Fibroblast of villous mesenchyme (primary cell): ENCODE measurements at regions not wholly inside any gene's neighbourhood (a gene's known extent, or its start where the extent isn't known, plus 50 kb on each side); places are given as distances from the start of the nearest gene placed in this dataset.

Experiments
- DNase-seq: peaks from one replicate; pipeline ENCODE4 v3.0.0-alpha.2; 2010; ENCODE audit warnings: low read depth
- H3K4me3 ChIP-seq: 2 replicates; pipeline ENCODE4 v1.5.1; 2011; ENCODE audit warnings: low read depth, mild to moderate bottlenecking, low read length
- CTCF ChIP-seq: IDR thresholded peaks from 2 replicates; pipeline ENCODE4 v1.5.1; 2012; ENCODE audit warnings: low read depth, mild to moderate bottlenecking, low read length; ENCODE audit not compliant: insufficient read depth

DNA sequence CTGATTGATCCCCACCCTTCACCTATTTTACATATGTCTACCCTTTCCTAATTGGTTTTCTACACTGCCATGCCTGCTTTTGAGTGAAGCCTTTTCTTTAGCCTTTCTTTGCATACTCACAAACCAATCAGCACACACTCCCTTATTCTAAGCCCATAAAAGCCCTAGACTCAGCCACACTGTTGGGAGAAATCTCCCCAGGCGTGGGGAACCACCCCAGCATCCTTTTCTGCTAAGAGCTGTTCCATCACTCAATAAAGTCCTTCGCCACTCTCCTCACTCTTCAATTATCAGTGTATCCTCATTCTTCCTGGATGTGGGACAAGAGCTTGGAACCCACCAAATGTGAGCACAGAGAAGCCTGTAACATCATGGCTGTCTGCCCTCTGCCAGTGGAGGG, 343.6 kb downstream of the SLITRK1 start:
- no peak overlapping the region for H3K4me3 ChIP-seq
- no peak for TF ChIP-seq CTCF
- no peak for DNase-seq

DNA sequence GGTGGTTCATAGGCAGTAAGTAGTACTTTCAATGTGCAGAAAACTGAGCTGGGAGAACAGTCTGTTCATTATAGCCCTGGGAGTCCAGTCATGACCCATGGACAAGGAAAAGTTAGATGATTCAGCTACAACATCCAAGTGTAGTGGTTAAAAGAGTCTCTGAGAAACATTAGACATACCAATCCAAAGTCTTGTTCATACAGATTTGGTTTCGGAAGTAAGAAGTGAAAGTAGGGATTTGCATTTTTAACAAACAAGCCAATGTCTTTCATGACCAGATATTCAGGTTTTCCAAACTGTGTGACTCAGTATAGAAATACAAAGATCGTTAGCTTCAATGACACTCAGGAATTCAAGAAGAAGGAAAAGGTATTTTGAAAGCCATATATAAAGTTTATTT, 345.3 kb downstream of the SLITRK1 start:
- H3K4me3 ChIP-seq, result no peak overlapping the region
- no peak for TF ChIP-seq CTCF
- DNase-seq, result no peak

- H3K4me3 ChIP-seq, result no peak overlapping the region
- TF ChIP-seq CTCF, result no peak
- DNase-seq, result no peak
These were observed 346.1 kb downstream of the SLITRK1 start for GRCh38 chr13:83536153-83536552.

GRCh38 chr13:83532809-83533208, 349.5 kb downstream of the SLITRK1 start:
- no peak for DNase-seq
- TF ChIP-seq CTCF, result no peak
- no peak overlapping the region for H3K4me3 ChIP-seq

DNA sequence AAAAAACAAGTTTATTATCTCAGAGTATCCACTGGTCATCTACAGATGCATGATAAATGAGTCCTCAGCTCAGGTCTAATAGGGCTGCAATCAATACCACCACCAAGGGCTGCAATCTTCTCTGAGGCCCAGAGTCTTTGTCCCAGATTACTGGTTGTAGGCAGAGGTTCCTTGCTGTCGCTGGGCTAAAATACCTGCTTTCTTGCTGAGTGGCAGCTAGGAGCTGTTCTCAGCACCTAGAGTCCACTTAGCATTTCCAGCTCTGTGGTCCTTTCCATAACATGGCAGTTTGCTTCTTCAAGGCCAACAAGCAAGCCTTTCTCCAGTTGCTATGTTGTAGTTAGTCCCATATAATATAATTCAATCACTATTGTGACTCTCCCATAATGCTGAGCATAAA, 351.3 kb downstream of the SLITRK1 start:
- TF ChIP-seq CTCF, result no peak
- no peak for DNase-seq
- H3K4me3 ChIP-seq, result no peak overlapping the region

DNA sequence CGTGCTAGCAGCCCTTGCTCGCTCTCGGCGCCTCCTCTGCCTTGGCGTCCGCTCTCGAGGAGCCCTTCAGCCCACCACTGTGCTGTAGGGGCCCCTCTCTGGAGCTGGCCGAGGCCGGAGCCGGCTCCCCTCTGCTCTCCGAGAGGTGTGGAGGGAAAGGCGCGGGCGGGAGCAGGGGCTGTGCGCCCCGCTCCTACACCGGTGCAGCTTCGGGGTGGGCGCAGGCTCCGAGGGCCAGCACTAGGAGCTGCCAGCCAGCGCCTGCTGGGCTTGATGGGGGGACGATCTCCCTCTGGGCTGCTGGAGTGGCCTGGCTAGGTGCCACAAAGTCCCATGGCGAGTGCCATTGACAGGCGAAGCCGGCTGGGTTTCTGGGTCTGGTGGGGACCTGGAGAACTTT, 365.5 kb downstream of the SLITRK1 start:
- TF ChIP-seq CTCF, result no peak
- H3K4me3 ChIP-seq, result no peak overlapping the region
- DNase-seq, result no peak

GRCh38 chr13:83515268-83516015, 366.8 kb downstream of the SLITRK1 start:
- no peak for DNase-seq
- TF ChIP-seq CTCF, result no peak
- no peak overlapping the region for H3K4me3 ChIP-seq
